Adrenal gland (tissue), 9 donors: ENCODE measurements at regions not wholly inside any gene's neighbourhood (a gene's known extent, or its start where the extent isn't known, plus 50 kb on each side); places are given as distances from the start of the nearest gene placed in this dataset.

Source experiments
- DNase-seq, 7 donors: peaks; one replicate each; pipeline ENCODE4 v3.0.0-alpha.2; 2019 to 2020
- H3K27ac ChIP-seq, 5 donors: fragments of 200-600 bp; sonication (generic) in 4 of 5; 1 replicate in 3 of 5; 2 replicates in 2 of 5; pipeline versions ENCODE4 v1.5.1 to v1.8.0; 2016 to 2020; ENCODE audit warnings: mild to moderate bottlenecking in 1 of 5
- H3K27me3 ChIP-seq: fragments of 200-600 bp; 2 replicates; pipeline ENCODE4 v1.8.0; 2021
- H3K36me3 ChIP-seq, 2 donors: fragments of 200-600 bp; replicated peaks in 1 of 2; 1 replicate in 1 of 2; 2 replicates in 1 of 2; pipeline versions ENCODE4 v1.5.1 to v1.8.0; 2018 to 2022
- H3K4me1 ChIP-seq, 2 donors: fragments of 200-600 bp; replicated peaks in 1 of 2; 1 replicate in 1 of 2; 2 replicates in 1 of 2; pipeline versions ENCODE4 v1.5.1 to v1.8.0; 2018 to 2021
- H3K4me3 ChIP-seq, 4 donors: fragments of 200-600 bp; sonication (generic) in 3 of 4; one replicate each; pipeline ENCODE4 v1.5.1; 2016 to 2018
- H3K9me3 ChIP-seq, 3 donors: fragments of 200-600 bp; sonication (generic) in 1 of 3; replicated peaks in 1 of 3; 1 replicate in 2 of 3; 2 replicates in 1 of 3; pipeline versions ENCODE4 v1.5.1 to v1.8.0; 2016 to 2021
- CTCF ChIP-seq, 6 experiments: fragments of 450-650 bp in 4 of 6; fragments of 200-600 bp in 2 of 6; sonication (generic) in 1 of 6; IDR thresholded peaks; 1 replicate in 5 of 6; 2 replicates in 1 of 6; pipeline versions ENCODE4 v1.5.1 to v1.8.0; 2016 to 2021; ENCODE audit warnings: antibody characterized with exemption in 6 of 6, mild to moderate bottlenecking in 2 of 6, moderate library complexity in 1 of 6
- POLR2A ChIP-seq, 2 donors: fragments of 450-650 bp; IDR thresholded peaks; one replicate each; pipeline ENCODE4 v1.6.1; 2017; ENCODE audit warnings: antibody characterized with exemption in 2 of 2, mild to moderate bottlenecking in 2 of 2, moderate library complexity in 1 of 2
- WGBS, 4 donors: extraction: QIAGEN DNeasy Blood & Tissue Kit in 2 of 4; methylation state at CpG; one replicate each; pipeline versions ENCODE4 v1.1.5 to v1.1.7; 2013 to 2017; 5-methylcytosine and 5-hydroxymethylcytosine counted together
- intact Hi-C, 2 donors: fragments of 100-400 bp; cut with DNase I; formaldehyde crosslinking; loops; one replicate each; pipeline versions ENCODE4 v1.14.1 to v1.15.0; 2022 to 2023
- donor health status: healthy with polysubstance abuse.
- donor health status: Bipolar disorder and iron deficiency.
- donor health status: DM: yes; HTN: yes; CAD: no.
- donor health status: DM: no; HTN: no; CAD: no.
- donor health status: DM: no; HTN: no; CAD: no.

GRCh38 chr16:66002601-66003000, 363.9 kb upstream of the CDH5 start:
- DNase-seq: no peak
- intact Hi-C loops: no loop called here
- TF ChIP-seq CTCF (IDR thresholded peaks at IDR 0.05) (no peak), POLR2A (IDR thresholded peaks at IDR 0.05) (no peak)

GRCh38 chr16:66001432-66001831, 365.1 kb upstream of the CDH5 start:
- H3K9me3 ChIP-seq: no peaks in the 10 kb centered on the region

More at GRCh38 chr16:66002601-66003000, 363.9 kb upstream of the CDH5 start:
- Histone ChIP-seq H3K4me1 (no peaks in the 10 kb centered on the region), H3K36me3 (no peaks in the 10 kb centered on the region), H3K27ac (no peak overlapping the region), H3K27me3 (no peaks in the 10 kb centered on the region), H3K4me3 (no peak overlapping the region), H3K9me3 (no peaks in the 10 kb centered on the region)
- 81 to 94% (median 90%) methylated on average over 7 of the region's 7 CpGs for WGBS, 4 donors

GRCh38 chr16:65998443-65998842, 368.0 kb upstream of the CDH5 start:
- WGBS, 4 donors: 36 to 68% (median 62%) methylated on average over 4 to 5 of the region's 5 CpGs

More at GRCh38 chr16:66001432-66001831, 365.1 kb upstream of the CDH5 start:
- Histone ChIP-seq H3K4me1 (no peaks in the 10 kb centered on the region), H3K27me3 (no peaks in the 10 kb centered on the region), H3K36me3 (no peaks in the 10 kb centered on the region), H3K4me3 (no peak overlapping the region), H3K27ac (no peak overlapping the region)
- intact Hi-C loops: no loop called here
- no peak for DNase-seq
- 64 to 77% (median 74%) methylated on average over 4 of the region's 4 CpGs for WGBS, 4 donors
- TF ChIP-seq CTCF (IDR thresholded peaks at IDR 0.05) (no peak), POLR2A (IDR thresholded peaks at IDR 0.05) (no peak)

GRCh38 chr16:65994291-65994690, 372.2 kb upstream of the CDH5 start:
- Histone ChIP-seq H3K9me3 (no peaks in the 10 kb centered on the region), H3K4me3 (no peak overlapping the region), H3K27ac (no peak overlapping the region), H3K36me3 (no peaks in the 10 kb centered on the region), H3K27me3 (no peaks in the 10 kb centered on the region), H3K4me1 (no peaks in the 10 kb centered on the region)
- 39 to 69% (median 45%) methylated on average over 2 of the region's 2 CpGs for WGBS, 4 donors
- intact Hi-C loops: no loop called here
- TF ChIP-seq CTCF (IDR thresholded peaks at IDR 0.05): no peak
- no peak for TF ChIP-seq POLR2A (IDR thresholded peaks at IDR 0.05)
- no peak for DNase-seq

More at GRCh38 chr16:65998443-65998842, 368.0 kb upstream of the CDH5 start:
- no peaks in the 10 kb centered on the region for H3K36me3 ChIP-seq
- H3K27ac ChIP-seq: no peak overlapping the region
- no peak overlapping the region for H3K4me3 ChIP-seq
- TF ChIP-seq CTCF (IDR thresholded peaks at IDR 0.05) (no peak), POLR2A (IDR thresholded peaks at IDR 0.05) (no peak)
- H3K4me1 ChIP-seq: no peaks in the 10 kb centered on the region
- H3K9me3 ChIP-seq: no peaks in the 10 kb centered on the region
- no peaks in the 10 kb centered on the region for H3K27me3 ChIP-seq
- intact Hi-C loops: no loop called here
- no peak for DNase-seq
